SH-SY5Y (cell line): ENCODE measurements at regions not wholly inside any gene's neighbourhood (a gene's known extent, or its start where the extent isn't known, plus 50 kb on each side); places are given as distances from the start of the nearest gene placed in this dataset.

Experiments
- GATA2 ChIP-seq: IDR thresholded peaks from 2 replicates; pipeline ENCODE4 v1.6.1; 2011; ENCODE audit warnings: mild to moderate bottlenecking, low read depth, low read length
- GATA3 ChIP-seq: IDR thresholded peaks from 2 replicates; pipeline ENCODE4 v1.6.1; 2011; ENCODE audit warnings: low read depth, mild to moderate bottlenecking, low read length, moderate library complexity

DNA sequence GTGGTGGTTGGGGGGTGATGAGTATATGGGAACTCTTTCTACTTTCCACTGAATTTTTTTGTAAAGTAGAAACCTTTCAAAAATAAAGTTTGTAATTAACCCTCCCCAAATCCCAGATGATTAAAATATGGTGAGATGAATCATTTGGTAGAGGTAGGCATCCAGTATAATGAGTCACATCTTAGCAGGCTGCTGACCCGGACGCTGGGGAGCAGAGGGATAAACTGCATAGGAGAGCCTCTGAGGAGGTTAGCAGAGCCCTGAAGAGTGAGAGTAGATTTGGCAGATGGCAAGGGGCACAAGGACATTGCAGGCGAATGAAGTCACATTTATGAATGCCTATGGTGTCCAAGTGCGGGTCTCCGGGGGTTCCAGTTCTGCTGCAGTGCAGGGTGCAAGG, 293.8 kb downstream of the FGF9 start:
- TF ChIP-seq GATA3 (no peak), GATA2 (no peak)
